HFFc6 (cell line): ENCODE measurements at regions not wholly inside any gene's neighbourhood (a gene's known extent, or its start where the extent isn't known, plus 50 kb on each side); places are given as distances from the start of the nearest gene placed in this dataset.
"Not testable (repeated sequence)": the region's sequence is repeated elsewhere in the genome, so short reads cannot be mapped to it uniquely, and the experiment has no call there.

ENCODE experiments used
- DNase-seq: peaks from one replicate; pipeline ENCODE4 v3.0.0-alpha.2; 2018
- H3K27ac Mint-ChIP-seq: 2 replicates; pipeline ENCODE4 v1.8.0; 2020; ENCODE audit warnings: mild to moderate bottlenecking, mixed read lengths
- H3K27me3 Mint-ChIP-seq: 2 replicates; pipeline ENCODE4 v1.8.0; 2021; ENCODE audit warnings: mild to moderate bottlenecking, moderate library complexity, mixed read lengths; ENCODE audit not compliant: insufficient read depth
- H3K36me3 Mint-ChIP-seq: 2 replicates; pipeline ENCODE4 v1.8.0; 2021; ENCODE audit warnings: low read depth, mixed read lengths
- H3K4me1 Mint-ChIP-seq: 2 replicates; pipeline ENCODE4 v1.8.0; 2020; ENCODE audit warnings: low read depth, mixed read lengths
- H3K4me3 Mint-ChIP-seq: 2 replicates; pipeline ENCODE4 v1.8.0; 2020; ENCODE audit warnings: mild to moderate bottlenecking, moderate library complexity, mixed read lengths
- H3K9me3 Mint-ChIP-seq: 2 replicates; pipeline ENCODE4 v1.8.0; 2020; ENCODE audit warnings: mild to moderate bottlenecking, mixed read lengths
- CTCF ChIP-seq: fragments of 200-600 bp; sonication (generic); IDR thresholded peaks from 2 replicates; pipeline ENCODE4 v1.5.0; 2021; ENCODE audit warnings: antibody characterized with exemption, mild to moderate bottlenecking

GRCh38 chr13:42422681-42423080, 150.7 kb downstream of the AKAP11 start:
- no peak for DNase-seq
- no peak overlapping the region for H3K27ac Mint-ChIP-seq
- no peaks in the 10 kb centered on the region; the same call in 1 of the 2 replicates for H3K9me3 Mint-ChIP-seq
- peaks cover 4% of the 10 kb centered on the region for H3K27me3 Mint-ChIP-seq
- H3K4me1 Mint-ChIP-seq: no peaks in the 10 kb centered on the region
- no peak for TF ChIP-seq CTCF
- no peak overlapping the region for H3K4me3 Mint-ChIP-seq
- H3K36me3 Mint-ChIP-seq: no peaks in the 10 kb centered on the region

- TF ChIP-seq CTCF: no peak
- Mint-ChIP-seq H3K9me3 (no peaks in the 10 kb centered on the region; the same call in 1 of the 2 replicates), H3K27ac (no peak overlapping the region), H3K4me3 (no peak overlapping the region), H3K27me3 (peaks cover 4% of the 10 kb centered on the region), H3K4me1 (no peaks in the 10 kb centered on the region), H3K36me3 (no peaks in the 10 kb centered on the region)
- DNase-seq: no peak
Observed at GRCh38 chr13:42424182-42424581, 149.8 kb upstream of the TNFSF11 start.

- H3K9me3 Mint-ChIP-seq: peaks cover 40% of the 10 kb centered on the region
Observed at GRCh38 chr13:42445354-42445753, 128.6 kb upstream of the TNFSF11 start.

GRCh38 chr13:42446597-42446996, 127.4 kb upstream of the TNFSF11 start:
- H3K27ac Mint-ChIP-seq, H3K27me3 Mint-ChIP-seq, DNase-seq, H3K4me1 Mint-ChIP-seq, H3K4me3 Mint-ChIP-seq, H3K36me3 Mint-ChIP-seq: not testable (repeated sequence)
- peaks cover 33% of the 10 kb centered on the region for H3K9me3 Mint-ChIP-seq

More at GRCh38 chr13:42445354-42445753, 128.6 kb upstream of the TNFSF11 start:
- H3K27me3 Mint-ChIP-seq: peaks cover 3% of the 10 kb centered on the region; the same call in 1 of the 2 replicates
- H3K27ac Mint-ChIP-seq: no peak overlapping the region
- H3K4me1 Mint-ChIP-seq: no peaks in the 10 kb centered on the region
- H3K36me3 Mint-ChIP-seq: peaks cover 6% of the 10 kb centered on the region
- no peak for TF ChIP-seq CTCF
- DNase-seq: no peak
- no peak overlapping the region for H3K4me3 Mint-ChIP-seq

- Mint-ChIP-seq H3K9me3 (no peaks in the 10 kb centered on the region), H3K36me3 (no peaks in the 10 kb centered on the region), H3K4me1 (no peaks in the 10 kb centered on the region), H3K27me3 (peaks cover 5% of the 10 kb centered on the region), H3K4me3 (no peak overlapping the region), H3K27ac (no peak overlapping the region)
- no peak for DNase-seq
- TF ChIP-seq CTCF: no peak
Observed at GRCh38 chr13:42453091-42453645, 120.8 kb upstream of the TNFSF11 start.

- peaks cover 5% of the 10 kb centered on the region for H3K27me3 Mint-ChIP-seq
- H3K4me3 Mint-ChIP-seq: no peak overlapping the region
- H3K9me3 Mint-ChIP-seq: no peaks in the 10 kb centered on the region
- H3K27ac Mint-ChIP-seq: no peak overlapping the region
- no peaks in the 10 kb centered on the region for H3K36me3 Mint-ChIP-seq
- H3K4me1 Mint-ChIP-seq: no peaks in the 10 kb centered on the region
- DNase-seq: no peak
- TF ChIP-seq CTCF: no peak
Observed at GRCh38 chr13:42454749-42455148, 119.2 kb upstream of the TNFSF11 start.
